H1 (cell line): ENCODE measurements at regions not wholly inside any gene's neighbourhood (a gene's known extent, or its start where the extent isn't known, plus 50 kb on each side); places are given as distances from the start of the nearest gene placed in this dataset.

ENCODE experiments used
- CTCF ChIA-PET: fragments of 300-600 bp; sonication (Branson Sonifier 250); formaldehyde crosslinking; loops from one replicate; lab custom pipeline; 2021; ENCODE audit not compliant: partially characterized antibody; lab: Charles Lee
- POLR2A ChIA-PET: fragments of 300-600 bp; sonication (Branson Sonifier 250); formaldehyde crosslinking; loops from one replicate; lab custom pipeline; 2021; ENCODE audit warnings: inconsistent platforms; ENCODE audit not compliant: partially characterized antibody; lab: Charles Lee
- DNase-seq, 2 experiments: peaks; one replicate each; pipeline versions ENCODE4 v3.0.0 to v3.0.0-alpha.2; 2010 to 2022; ENCODE audit warnings: low spot score in 2 of 2, low read depth in 1 of 2, mixed read lengths in 1 of 2
- FAIRE-seq: peaks from 2 replicates; lab custom pipeline; 2011; peaks lifted over from hg19 to GRCh38; lab: Jason Lieb, UNC
- H2AFZ ChIP-seq: 2 replicates; pipeline ENCODE4 v1.8.1; 2012; ENCODE audit warnings: low read length, inconsistent platforms
- H2AK5ac ChIP-seq: 2 replicates; pipeline ENCODE4 v1.6.1; 2013; ENCODE audit warnings: low read depth, low read length
- H2BK120ac ChIP-seq: replicated peaks from 2 replicates; pipeline ENCODE3; 2013; ENCODE audit warnings: low read depth, low read length, inconsistent platforms
- H2BK12ac ChIP-seq: 2 replicates; pipeline ENCODE4 v1.6.1; 2013; ENCODE audit warnings: low read depth, low read length
- H2BK15ac ChIP-seq: 2 replicates; pipeline ENCODE4 v1.6.1; 2013; ENCODE audit warnings: low read length
- H2BK20ac ChIP-seq: 2 replicates; pipeline ENCODE4 v1.6.1; 2013; ENCODE audit warnings: low read length
- H2BK5ac ChIP-seq: 2 replicates; pipeline ENCODE4 v1.6.1; 2013; ENCODE audit warnings: low read depth, low read length
- H3K14ac ChIP-seq: 2 replicates; pipeline ENCODE4 v1.6.1; 2013; ENCODE audit warnings: inconsistent platforms; ENCODE audit not compliant: insufficient read length
- H3K18ac ChIP-seq: 2 replicates; pipeline ENCODE4 v1.6.1; 2013; ENCODE audit warnings: low read length; ENCODE audit errors: extremely low read depth
- H3K23ac ChIP-seq: 2 replicates; pipeline ENCODE4 v1.6.1; 2013; ENCODE audit warnings: inconsistent platforms; ENCODE audit not compliant: insufficient read length
- H3K23me2 ChIP-seq: 2 replicates; pipeline ENCODE4 v1.6.1; 2013; ENCODE audit warnings: low read depth, low read length
- H3K27ac ChIP-seq: 2 replicates; pipeline ENCODE4 v1.6.1; 2011; ENCODE audit warnings: low read depth, low read length, inconsistent platforms
- H3K27me3 ChIP-seq, 4 experiments: replicated peaks in 1 of 4; 1 replicate in 1 of 4; 2 replicates in 3 of 4; pipeline versions ENCODE4 v1.6.1 to v1.8.1; 2011 to 2013; ENCODE audit warnings: low read length in 3 of 4, mild to moderate bottlenecking in 3 of 4, inconsistent platforms in 2 of 4, mixed read lengths in 2 of 4, moderate library complexity in 1 of 4; ENCODE audit not compliant: control insufficient read depth in 3 of 4, insufficient read depth in 3 of 4; ENCODE audit errors: extremely low read depth in 1 of 4
- H3K36me3 ChIP-seq, 4 experiments: 2 replicates each; pipeline versions ENCODE4 v1.6.1 to v1.8.1; 2011 to 2013; ENCODE audit warnings: mild to moderate bottlenecking in 4 of 4, low read length in 3 of 4, moderate library complexity in 2 of 4, control low read depth in 1 of 4, inconsistent platforms in 1 of 4; ENCODE audit not compliant: insufficient read depth in 4 of 4, control insufficient read depth in 2 of 4
- H3K4ac ChIP-seq: replicated peaks from 2 replicates; pipeline ENCODE3; 2013; ENCODE audit warnings: low read length, low read depth, mixed read lengths, inconsistent platforms; ENCODE audit not compliant: insufficient read length
- H3K4me1 ChIP-seq, 4 experiments: replicated peaks in 1 of 4; 1 replicate in 1 of 4; 2 replicates in 3 of 4; pipeline versions ENCODE4 v1.6.1 to v1.8.1; 2011 to 2013; ENCODE audit warnings: low read length in 3 of 4, inconsistent platforms in 2 of 4, mixed read lengths in 1 of 4; ENCODE audit not compliant: insufficient read depth in 4 of 4, control insufficient read depth in 3 of 4
- H3K4me2 ChIP-seq, 2 experiments: 2 replicates each; pipeline versions ENCODE4 v1.6.1 to v1.8.1; 2011 to 2013; ENCODE audit warnings: low read depth in 2 of 2, low read length in 2 of 2, control low read depth in 1 of 2, inconsistent platforms in 1 of 2, mild to moderate bottlenecking in 1 of 2; ENCODE audit not compliant: insufficient read depth in 1 of 2
- H3K4me3 ChIP-seq, 4 experiments: fragments of 200-600, 300-600 bp in 1 of 4; sonication (generic), shearing (Covaris generic), sonication (Bioruptor Twin) in 1 of 4; 2 replicates each; pipeline versions ENCODE4 v1.5.1 to v1.8.1; 2011 to 2016; ENCODE audit warnings: low read length in 4 of 4, low read depth in 3 of 4, control low read depth in 2 of 4, inconsistent platforms in 2 of 4, mild to moderate bottlenecking in 2 of 4, mixed read lengths in 1 of 4, moderate library complexity in 1 of 4; ENCODE audit not compliant: insufficient read depth in 2 of 4; ENCODE audit errors: extremely low read depth in 1 of 4
- H3K56ac ChIP-seq: replicated peaks from 2 replicates; pipeline ENCODE3; 2013; ENCODE audit warnings: low read depth, mild to moderate bottlenecking, mixed read lengths, low read length, inconsistent platforms; ENCODE audit not compliant: insufficient read length
- H3K79me1 ChIP-seq: 2 replicates; pipeline ENCODE4 v1.6.1; 2013; ENCODE audit warnings: low read depth, low read length, control low read depth
- H3K79me2 ChIP-seq, 2 experiments: 2 replicates each; pipeline versions ENCODE4 v1.6.1 to v1.8.1; 2012 to 2013; ENCODE audit warnings: low read length in 2 of 2, mild to moderate bottlenecking in 2 of 2, inconsistent platforms in 1 of 2; ENCODE audit not compliant: insufficient read depth in 2 of 2, control insufficient read depth in 1 of 2
- H3K9ac ChIP-seq, 4 experiments: replicated peaks in 1 of 4; 1 replicate in 1 of 4; 2 replicates in 3 of 4; pipeline versions ENCODE4 v1.6.1 to v1.8.1; 2011 to 2013; ENCODE audit warnings: low read depth in 3 of 4, low read length in 3 of 4, control low read depth in 2 of 4, mild to moderate bottlenecking in 2 of 4, moderate library complexity in 2 of 4, inconsistent platforms in 1 of 4; ENCODE audit errors: extremely low read depth in 1 of 4
- H3K9me3 ChIP-seq, 2 experiments: 2 replicates each; pipeline versions ENCODE4 v1.6.1 to v1.8.1; 2012 to 2013; ENCODE audit warnings: mild to moderate bottlenecking in 2 of 2, moderate library complexity in 2 of 2, control low read depth in 1 of 2, inconsistent platforms in 1 of 2, low read depth in 1 of 2, low read length in 1 of 2, mixed read lengths in 1 of 2; ENCODE audit not compliant: insufficient read depth in 2 of 2
- H4K20me1 ChIP-seq, 2 experiments: replicated peaks in 1 of 2; 2 replicates each; pipeline versions ENCODE3 to v1.8.1; 2011 to 2013; ENCODE audit warnings: inconsistent platforms in 2 of 2, low read length in 2 of 2, mild to moderate bottlenecking in 1 of 2; ENCODE audit not compliant: insufficient read depth in 2 of 2, control insufficient read depth in 1 of 2
- H4K5ac ChIP-seq: 2 replicates; pipeline ENCODE4 v1.6.1; 2013; ENCODE audit warnings: low read length, low read depth, mixed read lengths, inconsistent platforms; ENCODE audit not compliant: insufficient read length
- H4K8ac ChIP-seq: 2 replicates; pipeline ENCODE4 v1.8.0; 2013; ENCODE audit warnings: mild to moderate bottlenecking, moderate library complexity, low read length, inconsistent platforms; ENCODE audit not compliant: insufficient read depth; ENCODE audit errors: extremely low read depth
- H4K91ac ChIP-seq: replicated peaks from 2 replicates; pipeline ENCODE3; 2013; ENCODE audit warnings: low read length, mixed read lengths, inconsistent platforms; ENCODE audit not compliant: insufficient read length
- KDM1A ChIP-seq: fragments of 200-600, 300-600 bp; sonication (generic); IDR thresholded peaks from 2 replicates; pipeline ENCODE4 v1.7.1; 2016; ENCODE audit warnings: mild to moderate bottlenecking, low read length, borderline replicate concordance
- WGBS, 2 experiments: shearing (Covaris generic) in 1 of 2; methylation state at CpG; one replicate each; pipeline versions ENCODE4 v1.1.6 to v1.1.7; 2013 to 2015; ENCODE audit warnings: low lambda C conversion rate in 2 of 2, mixed read lengths in 2 of 2, inconsistent platforms in 1 of 2, low coverage in 1 of 2, missing lambda C conversion rate in 1 of 2; ENCODE audit not compliant: insufficient replicate concordance in 2 of 2, insufficient coverage in 1 of 2, insufficient read length in 1 of 2; ENCODE audit errors: extremely low coverage in 1 of 2, missing lambda C conversion rate in 1 of 2; 5-methylcytosine and 5-hydroxymethylcytosine counted together
- TF ChIP-seq, protein P1 (sequence below): IDR thresholded peaks from 2 replicates; pipeline ENCODE4 v1.6.1; 2011; ENCODE audit warnings: low read length, improper control_type of control experiment

DNA sequence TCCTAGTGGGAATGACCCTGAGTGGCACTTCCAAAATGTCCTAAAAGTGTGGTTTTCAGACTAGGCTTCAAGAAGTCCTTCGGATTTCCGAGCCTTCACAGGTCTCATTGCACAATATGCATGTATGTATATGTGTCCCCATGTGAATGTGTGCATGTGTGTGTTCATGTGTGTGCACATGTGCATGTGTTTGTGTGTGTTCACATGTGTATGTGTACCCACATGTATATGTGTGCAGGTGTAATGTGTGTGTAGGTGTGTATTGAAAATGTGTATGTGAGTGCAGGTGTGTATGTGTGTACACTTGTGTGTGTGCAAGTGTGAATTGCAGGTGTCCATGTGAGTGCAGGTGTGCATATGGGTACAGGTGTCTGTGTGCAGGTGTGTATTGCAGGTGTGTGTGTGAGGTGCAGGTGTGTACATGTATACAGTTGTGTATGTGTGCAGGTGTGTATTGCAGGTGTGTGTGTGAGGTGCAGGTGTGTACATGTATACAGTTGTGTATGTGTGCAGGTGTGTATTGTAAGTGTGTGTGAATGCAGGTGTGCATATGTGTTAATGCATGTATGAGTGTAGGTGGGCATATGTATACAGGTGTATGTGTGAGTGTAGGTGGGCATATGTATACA, 124.4 kb upstream of the EPB41L3 start:
- H4K5ac ChIP-seq = no peak overlapping the region
- H2BK15ac ChIP-seq = no peak overlapping the region
- H3K9ac ChIP-seq = no peak overlapping the region
- no peaks in the 10 kb centered on the region for H3K4me1 ChIP-seq
- no peaks in the 10 kb centered on the region; a peak in 1 of 8 replicates for H3K36me3 ChIP-seq
- H3K79me1 ChIP-seq = peaks cover 2% of the 10 kb centered on the region; the same call in 1 of the 2 replicates
- no peak overlapping the region for H3K4me2 ChIP-seq
- 0 out of 2 replicates have a peak, but pooled peaks cover 2% of the 10 kb centered on the region for H3K23me2 ChIP-seq
- 70% methylated on average over 2 of the region's 2 CpGs; no CpG with 5 or more reads in 1 of the 2 experiments for WGBS, 2 experiments
- H2AK5ac ChIP-seq = peak overlapping the region; percentile 67; the same call in 1 of the 2 replicates
- no peak overlapping the region for H3K27ac ChIP-seq
- POLR2A ChIA-PET = no interaction called here
- no peak for FAIRE-seq
- DNase-seq = no peak
- H3K9me3 ChIP-seq = no peaks in the 10 kb centered on the region
- no peak overlapping the region for H3K14ac ChIP-seq
- CTCF ChIA-PET = interaction anchor here (0.7 kb wide), 1 partner anchor 13 kb away, joined by 3 read pairs; no protein-coding TSS in a partner anchor
- no peaks in the 10 kb centered on the region for H3K27me3 ChIP-seq
- H4K91ac ChIP-seq = no peak overlapping the region
- no peak overlapping the region for H2AFZ ChIP-seq
- H2BK120ac ChIP-seq = no peak overlapping the region
- no peak overlapping the region for H3K23ac ChIP-seq
- H4K20me1 ChIP-seq = no peaks in the 10 kb centered on the region
- no peaks in the 10 kb centered on the region for H3K79me2 ChIP-seq
- H3K56ac ChIP-seq = no peak overlapping the region
- H2BK12ac ChIP-seq = no peak overlapping the region
- no peak overlapping the region for H3K4me3 ChIP-seq
- H3K4ac ChIP-seq = no peak overlapping the region
- no peak overlapping the region for H4K8ac ChIP-seq
- no peak overlapping the region for H2BK20ac ChIP-seq
- no peak overlapping the region for H2BK5ac ChIP-seq
- H3K18ac ChIP-seq = no peak overlapping the region
- no peak for TF ChIP-seq KDM1A
- TF ChIP-seq, protein P1, sequence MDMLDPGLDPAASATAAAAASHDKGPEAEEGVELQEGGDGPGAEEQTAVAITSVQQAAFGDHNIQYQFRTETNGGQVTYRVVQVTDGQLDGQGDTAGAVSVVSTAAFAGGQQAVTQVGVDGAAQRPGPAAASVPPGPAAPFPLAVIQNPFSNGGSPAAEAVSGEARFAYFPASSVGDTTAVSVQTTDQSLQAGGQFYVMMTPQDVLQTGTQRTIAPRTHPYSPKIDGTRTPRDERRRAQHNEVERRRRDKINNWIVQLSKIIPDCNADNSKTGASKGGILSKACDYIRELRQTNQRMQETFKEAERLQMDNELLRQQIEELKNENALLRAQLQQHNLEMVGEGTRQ = no peak
